Activated T-cell treated with anti-CD3 and anti-CD28 coated beads, Interleukin-2, amount 50 U/mL, for 4 hours (primary cell): ENCODE measurements at regions not wholly inside any gene's neighbourhood (a gene's known extent, or its start where the extent isn't known, plus 50 kb on each side); places are given as distances from the start of the nearest gene placed in this dataset.

ENCODE experiments used
- ATAC-seq, 2 donors: fragments of 200-7000 bp; cut with Tn5 transposase; one replicate each; pipeline ENCODE4 v1.10.0; 2021
- DNase-seq: peaks from one replicate; pipeline ENCODE4 v3.0.0-alpha.2; 2020
- H3K27me3 Mint-ChIP-seq: one replicate; pipeline ENCODE4 v1.8.0; 2021; ENCODE audit warnings: low read depth, mixed read lengths
- H3K36me3 Mint-ChIP-seq: one replicate; pipeline ENCODE4 v1.8.0; 2022; ENCODE audit warnings: mixed read lengths; ENCODE audit not compliant: insufficient read depth
- H3K4me1 Mint-ChIP-seq: one replicate; pipeline ENCODE4 v1.8.0; 2021; ENCODE audit warnings: low read depth, mixed read lengths
- H3K4me3 Mint-ChIP-seq: one replicate; pipeline ENCODE4 v1.8.0; 2021; ENCODE audit warnings: mild to moderate bottlenecking, moderate library complexity, mixed read lengths
- H3K9me3 Mint-ChIP-seq: one replicate; pipeline ENCODE4 v1.8.0; 2021; ENCODE audit warnings: mixed read lengths

GRCh38 chr11:97201743-97202612, 812.2 kb downstream of the JRKL start:
- no peak overlapping the region for H3K4me3 Mint-ChIP-seq
- ATAC-seq (no peak), DNase-seq (no peak)
- H3K4me1 Mint-ChIP-seq: no peaks in the 10 kb centered on the region
- no peaks in the 10 kb centered on the region for H3K27me3 Mint-ChIP-seq
- no peaks in the 10 kb centered on the region for H3K36me3 Mint-ChIP-seq
- peaks cover 3% of the 10 kb centered on the region for H3K9me3 Mint-ChIP-seq

GRCh38 chr11:97202613-97203292, 812.9 kb downstream of the JRKL start:
- Mint-ChIP-seq H3K9me3 (peaks cover 3% of the 10 kb centered on the region), H3K36me3 (no peaks in the 10 kb centered on the region), H3K4me1 (no peaks in the 10 kb centered on the region), H3K4me3 (no peak overlapping the region), H3K27me3 (no peaks in the 10 kb centered on the region)
- ATAC-seq (no peak), DNase-seq (no peak)

- Mint-ChIP-seq H3K9me3 (no peaks in the 10 kb centered on the region), H3K4me1 (no peaks in the 10 kb centered on the region), H3K4me3 (no peak overlapping the region), H3K27me3 (no peaks in the 10 kb centered on the region), H3K36me3 (no peaks in the 10 kb centered on the region)
- ATAC-seq (no peak), DNase-seq (no peak)
Measured at GRCh38 chr11:97218011-97218410, 828.2 kb downstream of the JRKL start.

GRCh38 chr11:97223647-97224046, 833.8 kb downstream of the JRKL start:
- H3K4me1 Mint-ChIP-seq: no peaks in the 10 kb centered on the region
- no peak overlapping the region for H3K4me3 Mint-ChIP-seq
- H3K9me3 Mint-ChIP-seq: no peaks in the 10 kb centered on the region
- H3K27me3 Mint-ChIP-seq: no peaks in the 10 kb centered on the region
- ATAC-seq (no peak), DNase-seq (no peak)
- H3K36me3 Mint-ChIP-seq: no peaks in the 10 kb centered on the region

- ATAC-seq (no peak), DNase-seq (no peak)
- Mint-ChIP-seq H3K36me3 (no peaks in the 10 kb centered on the region), H3K4me3 (no peak overlapping the region), H3K27me3 (no peaks in the 10 kb centered on the region), H3K9me3 (peaks cover 3% of the 10 kb centered on the region), H3K4me1 (no peaks in the 10 kb centered on the region)
Measured at GRCh38 chr11:97224396-97224795, 834.6 kb downstream of the JRKL start.

GRCh38 chr11:97225794-97226193, 836.0 kb downstream of the JRKL start:
- H3K27me3 Mint-ChIP-seq: no peaks in the 10 kb centered on the region
- no peak for DNase-seq
- no peaks in the 10 kb centered on the region for H3K36me3 Mint-ChIP-seq
- H3K9me3 Mint-ChIP-seq: peaks cover 6% of the 10 kb centered on the region
- ATAC-seq: no peak
- no peaks in the 10 kb centered on the region for H3K4me1 Mint-ChIP-seq
- H3K4me3 Mint-ChIP-seq: no peak overlapping the region

GRCh38 chr11:97229936-97230335, 840.1 kb downstream of the JRKL start:
- H3K27me3 Mint-ChIP-seq: no peaks in the 10 kb centered on the region
- no peaks in the 10 kb centered on the region for H3K36me3 Mint-ChIP-seq
- H3K9me3 Mint-ChIP-seq: peaks cover 9% of the 10 kb centered on the region
- DNase-seq (no peak), ATAC-seq (no peak)
- H3K4me1 Mint-ChIP-seq: no peaks in the 10 kb centered on the region
- no peak overlapping the region for H3K4me3 Mint-ChIP-seq

- DNase-seq (no peak), ATAC-seq (no peak)
- H3K9me3 Mint-ChIP-seq: peaks cover 9% of the 10 kb centered on the region
- no peaks in the 10 kb centered on the region for H3K27me3 Mint-ChIP-seq
- no peaks in the 10 kb centered on the region for H3K4me1 Mint-ChIP-seq
- H3K4me3 Mint-ChIP-seq: no peak overlapping the region
- no peaks in the 10 kb centered on the region for H3K36me3 Mint-ChIP-seq
Measured at GRCh38 chr11:97231231-97231630, 841.4 kb downstream of the JRKL start.

- Mint-ChIP-seq H3K4me3 (no peak overlapping the region), H3K9me3 (peaks cover 9% of the 10 kb centered on the region)
Measured at GRCh38 chr11:97234016-97234415, 844.2 kb downstream of the JRKL start.

GRCh38 chr11:97237151-97237550, 847.3 kb downstream of the JRKL start:
- no peak for ATAC-seq
- Mint-ChIP-seq H3K9me3 (peaks cover 9% of the 10 kb centered on the region), H3K4me1 (no peaks in the 10 kb centered on the region)

More at GRCh38 chr11:97234016-97234415, 844.2 kb downstream of the JRKL start:
- Mint-ChIP-seq H3K4me1 (no peaks in the 10 kb centered on the region), H3K27me3 (no peaks in the 10 kb centered on the region), H3K36me3 (no peaks in the 10 kb centered on the region)
- ATAC-seq (no peak), DNase-seq (no peak)

GRCh38 chr11:97247601-97248000, 857.8 kb downstream of the JRKL start:
- ATAC-seq: no peak
- Mint-ChIP-seq H3K9me3 (no peaks in the 10 kb centered on the region), H3K4me3 (no peak overlapping the region), H3K4me1 (no peaks in the 10 kb centered on the region), H3K36me3 (no peaks in the 10 kb centered on the region), H3K27me3 (no peaks in the 10 kb centered on the region)
- DNase-seq: no peak

More at GRCh38 chr11:97237151-97237550, 847.3 kb downstream of the JRKL start:
- no peaks in the 10 kb centered on the region for H3K36me3 Mint-ChIP-seq
- no peaks in the 10 kb centered on the region for H3K27me3 Mint-ChIP-seq
- no peak overlapping the region for H3K4me3 Mint-ChIP-seq
- no peak for DNase-seq

GRCh38 chr11:97254790-97255189, 865.0 kb downstream of the JRKL start:
- Mint-ChIP-seq H3K4me1 (no peaks in the 10 kb centered on the region), H3K36me3 (no peaks in the 10 kb centered on the region), H3K4me3 (no peak overlapping the region), H3K27me3 (no peaks in the 10 kb centered on the region), H3K9me3 (peaks cover 10% of the 10 kb centered on the region)
- ATAC-seq: no peak
- no peak for DNase-seq

- Mint-ChIP-seq H3K4me3 (no peak overlapping the region), H3K36me3 (no peaks in the 10 kb centered on the region), H3K4me1 (no peaks in the 10 kb centered on the region), H3K27me3 (no peaks in the 10 kb centered on the region), H3K9me3 (peaks cover 17% of the 10 kb centered on the region)
- ATAC-seq (no peak), DNase-seq (no peak)
Measured at GRCh38 chr11:97259434-97259833, 869.6 kb downstream of the JRKL start.

- no peaks in the 10 kb centered on the region for H3K4me1 Mint-ChIP-seq
- ATAC-seq: no peak
- H3K4me3 Mint-ChIP-seq: no peak overlapping the region
- H3K9me3 Mint-ChIP-seq: peaks cover 17% of the 10 kb centered on the region
- H3K36me3 Mint-ChIP-seq: no peaks in the 10 kb centered on the region
- no peaks in the 10 kb centered on the region for H3K27me3 Mint-ChIP-seq
- no peak for DNase-seq
Measured at GRCh38 chr11:97259884-97260283, 870.1 kb downstream of the JRKL start.
